Breast epithelium (tissue), 3 donors: ENCODE measurements at regions not wholly inside any gene's neighbourhood (a gene's known extent, or its start where the extent isn't known, plus 50 kb on each side); places are given as distances from the start of the nearest gene placed in this dataset.

Experiments
- CTCF ChIP-seq, 3 donors: fragments of 450-650 bp; IDR thresholded peaks; one replicate each; pipeline ENCODE4 v1.5.1; 2016 to 2017; ENCODE audit warnings: antibody characterized with exemption in 3 of 3, mild to moderate bottlenecking in 3 of 3, moderate library complexity in 3 of 3
- POLR2A ChIP-seq: fragments of 450-650 bp; IDR thresholded peaks from one replicate; pipeline ENCODE4 v1.6.1; 2016; ENCODE audit warnings: antibody characterized with exemption, mild to moderate bottlenecking, moderate library complexity
- POLR2AphosphoS5 ChIP-seq, 3 donors: sonication (generic); formaldehyde crosslinking; IDR thresholded peaks; one replicate each; pipeline ENCODE4 v1.6.1; 2017; ENCODE audit warnings: antibody characterized with exemption in 3 of 3

- TF ChIP-seq CTCF (IDR thresholded peaks at IDR 0.05) (no peak), POLR2A (no peak), POLR2AphosphoS5 (IDR thresholded peaks at IDR 0.05) (no peak)
Measured at GRCh38 chr6:14271789-14272736, 154.5 kb downstream of the CD83 start.
